ENCODE measurements at regions not wholly inside any gene's neighbourhood (a gene's known extent, or its start where the extent isn't known, plus 50 kb on each side); places are given as distances from the start of the nearest gene placed in this dataset.

- no peak for TF ChIP-seq POLR2AphosphoS5 (IDR thresholded peaks at IDR 0.05; ENCODE audit: low read depth, low read length)
- no peak for TF ChIP-seq REST (IDR thresholded peaks at IDR 0.05; ENCODE audit: insufficient read depth in 1 of 2, low read depth in 2 of 2, low read length in 2 of 2)
- TF ChIP-seq TAF1 (IDR thresholded peaks at IDR 0.05; ENCODE audit: borderline replicate concordance, insufficient read depth, low read length), result no peak
Observed at GRCh38 chr4:189835505-189835904, 105.2 kb upstream of the FRG1 start.
